GM21723 (cell line): ENCODE measurements at regions not wholly inside any gene's neighbourhood (a gene's known extent, or its start where the extent isn't known, plus 50 kb on each side); places are given as distances from the start of the nearest gene placed in this dataset.
"Not testable (repeated sequence)": the region's sequence is repeated elsewhere in the genome, so short reads cannot be mapped to it uniquely, and the experiment has no call there.

Experiments
- ATAC-seq: cut with Tn5 transposase; IDR thresholded peaks from one replicate; pipeline ENCODE4 v1.9.1; 2021; ENCODE audit warnings: mild to moderate bottlenecking, moderate library complexity; ENCODE audit not compliant: unreplicated experiment

GRCh38 chr16:21487956-21488355 is 111.4 kb upstream of the METTL9 start:
- ATAC-seq = not testable (repeated sequence)

GRCh38 chr16:21499046-21499445 is 100.3 kb upstream of the METTL9 start:
- ATAC-seq = not testable (repeated sequence)

GRCh38 chr16:21501223-21501868 is 98.0 kb upstream of the METTL9 start:
- peak; percentile 55 for ATAC-seq

- peak; percentile 68 for ATAC-seq
Observed at GRCh38 chr16:21501869-21502667, 97.3 kb upstream of the METTL9 start.

- not testable (repeated sequence) for ATAC-seq
Observed at GRCh38 chr16:21503574-21503920, 95.8 kb upstream of the METTL9 start.

GRCh38 chr16:21503941-21504832 is 95.2 kb upstream of the METTL9 start:
- ATAC-seq = not testable (repeated sequence)

- not testable (repeated sequence) for ATAC-seq
Observed at GRCh38 chr16:21505751-21506520, 93.4 kb upstream of the METTL9 start.

- peak; percentile 50 for ATAC-seq
Observed at GRCh38 chr16:21506857-21507456, 92.4 kb upstream of the METTL9 start.

GRCh38 chr16:21507631-21508305 is 91.6 kb upstream of the METTL9 start:
- ATAC-seq = not testable (repeated sequence)

GRCh38 chr16:21508661-21509436 is 90.5 kb upstream of the METTL9 start:
- ATAC-seq = not testable (repeated sequence)

- not testable (repeated sequence) for ATAC-seq
Observed at GRCh38 chr16:21509437-21510086, 89.8 kb upstream of the METTL9 start.

GRCh38 chr16:21510869-21511255 is 88.5 kb upstream of the METTL9 start:
- not testable (repeated sequence) for ATAC-seq

- not testable (repeated sequence) for ATAC-seq
Observed at GRCh38 chr16:21511315-21512210, 87.8 kb upstream of the METTL9 start.

GRCh38 chr16:21512280-21513192 is 86.8 kb upstream of the METTL9 start:
- ATAC-seq = not testable (repeated sequence)

- not testable (repeated sequence) for ATAC-seq
Observed at GRCh38 chr16:21513337-21513741, 86.0 kb upstream of the METTL9 start.

GRCh38 chr16:21513812-21514473 is 85.4 kb upstream of the METTL9 start:
- not testable (repeated sequence) for ATAC-seq
